ENCODE measurements at regions not wholly inside any gene's neighbourhood (a gene's known extent, or its start where the extent isn't known, plus 50 kb on each side); places are given as distances from the start of the nearest gene placed in this dataset.
A peak's percentile ranks its signal among the peaks of the same experiment; 100 is the strongest.

DNA sequence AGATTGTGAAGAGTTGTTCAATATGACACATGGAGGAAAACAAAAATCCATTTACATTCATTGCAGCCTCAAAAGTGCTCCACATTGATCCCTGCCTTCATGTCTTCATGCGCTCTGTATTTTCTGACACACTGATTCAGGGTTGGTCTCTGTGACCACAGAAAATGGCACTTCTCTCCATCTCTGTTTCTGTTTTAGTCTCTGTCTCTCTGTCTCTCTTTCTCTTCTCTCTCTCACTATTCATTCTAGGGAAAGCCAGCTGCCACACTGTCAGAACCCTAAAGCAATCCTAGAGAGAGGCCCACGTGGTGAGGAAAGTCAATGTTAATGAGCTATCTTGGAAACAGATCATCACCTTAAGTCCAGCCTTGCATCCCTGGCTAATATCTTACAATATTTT lies 2238.4 kb downstream of the PCDH7 start:
- H3K18ac ChIP-seq (ENCODE audit: low read depth in 1 of 2, low read length in 2 of 2): no peak overlapping the region
- no peak overlapping the region for H4K91ac ChIP-seq (ENCODE audit: low read length)

DNA sequence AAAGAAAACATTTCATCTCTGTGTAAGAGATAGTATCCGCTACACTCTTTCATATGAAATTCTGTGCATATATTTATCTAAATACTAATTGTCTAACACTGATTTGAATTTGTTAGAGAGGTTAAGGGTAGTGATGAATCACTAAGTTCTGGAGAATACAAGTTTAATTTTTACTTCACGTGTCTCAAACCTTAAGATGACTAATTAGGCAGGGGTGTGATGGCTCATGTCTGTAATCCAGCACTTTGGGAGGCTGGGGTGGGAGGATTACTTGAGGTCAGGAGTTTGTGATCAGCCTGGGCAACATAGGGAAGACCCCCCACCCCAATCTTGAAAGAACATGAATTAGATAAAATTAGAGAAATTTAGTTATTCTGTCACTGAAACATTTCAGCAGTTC lies 2241.9 kb downstream of the PCDH7 start:
- Histone ChIP-seq H2BK120ac (ENCODE audit: low read depth, low read length) (no peak overlapping the region), H2AK5ac (ENCODE audit: low read length, severe bottlenecking) (no peak overlapping the region), H3K9ac (ENCODE audit: low read length) (no peak overlapping the region), H2AFZ (ENCODE audit: low read depth, low read length) (no peak overlapping the region), H4K8ac (ENCODE audit: low read length) (no peak overlapping the region), H3K14ac (ENCODE audit: low read length in 2 of 2) (no peak overlapping the region), H3K4me3 (ENCODE audit: insufficient read depth in 1 of 2, low read depth in 1 of 2, low read length in 2 of 2) (no peak overlapping the region), H4K91ac (ENCODE audit: low read length) (no peak overlapping the region), H3K27me3 (ENCODE audit: control insufficient read depth in 1 of 2, insufficient read depth in 1 of 2, low read length in 2 of 2) (no peaks in the 10 kb centered on the region), H2BK12ac (ENCODE audit: low read length in 2 of 2) (no peak overlapping the region), H3K27ac (ENCODE audit: low read length, poor library complexity, severe bottlenecking) (no peak overlapping the region), H3K4me1 (ENCODE audit: control insufficient read depth, insufficient read depth, low read depth, low read length) (no peaks in the 10 kb centered on the region), H3K18ac (ENCODE audit: low read depth in 1 of 2, low read length in 2 of 2) (no peak overlapping the region), H3K4me2 (ENCODE audit: low read length, poor library complexity, severe bottlenecking) (no peak overlapping the region), H3K4ac (ENCODE audit: low read depth in 1 of 2, low read length in 2 of 2) (no peak overlapping the region), H2BK5ac (ENCODE audit: low read depth, low read length, poor library complexity, severe bottlenecking) (no peak overlapping the region), H3K23ac (ENCODE audit: low read length in 2 of 2) (no peak overlapping the region), H3K9me3 (ENCODE audit: control insufficient read depth, low read length) (no peaks in the 10 kb centered on the region), H3K36me3 (ENCODE audit: control insufficient read depth in 1 of 2, insufficient read depth in 2 of 2, low read depth in 1 of 2, low read length in 2 of 2) (no peaks in the 10 kb centered on the region), H2BK15ac (ENCODE audit: low read depth, poor library complexity, severe bottlenecking) (no peak overlapping the region), H3K79me1 (replicated peaks; ENCODE audit: low read length, poor library complexity, severe bottlenecking) (no peaks in the 10 kb centered on the region)
- no peak for DNase-seq
- 95% methylated on average over 1 of the region's 2 CpGs for WGBS

More for the DNA sequence above, 2238.4 kb downstream of the PCDH7 start:
- no peak overlapping the region for H2BK15ac ChIP-seq (ENCODE audit: low read depth, poor library complexity, severe bottlenecking)
- H3K4me2 ChIP-seq (ENCODE audit: low read length, poor library complexity, severe bottlenecking): no peak overlapping the region
- no peak overlapping the region for H3K14ac ChIP-seq (ENCODE audit: low read length in 2 of 2)
- H2BK12ac ChIP-seq (ENCODE audit: low read length in 2 of 2): no peak overlapping the region
- no peak overlapping the region for H3K4me3 ChIP-seq (ENCODE audit: insufficient read depth in 1 of 2, low read depth in 1 of 2, low read length in 2 of 2)
- H3K9me3 ChIP-seq (ENCODE audit: control insufficient read depth, low read length): no peaks in the 10 kb centered on the region
- H2AFZ ChIP-seq (ENCODE audit: low read depth, low read length): no peak overlapping the region
- no peak overlapping the region for H2BK5ac ChIP-seq (ENCODE audit: low read depth, low read length, poor library complexity, severe bottlenecking)
- no peak overlapping the region for H3K4ac ChIP-seq (ENCODE audit: low read depth in 1 of 2, low read length in 2 of 2)
- no peaks in the 10 kb centered on the region for H3K79me1 ChIP-seq (replicated peaks; ENCODE audit: low read length, poor library complexity, severe bottlenecking)
- H2BK120ac ChIP-seq (ENCODE audit: low read depth, low read length): no peak overlapping the region
- no peaks in the 10 kb centered on the region for H3K4me1 ChIP-seq (ENCODE audit: control insufficient read depth, insufficient read depth, low read depth, low read length)
- 74% methylated on average over 2 of the region's 2 CpGs for WGBS
- H3K27me3 ChIP-seq (ENCODE audit: control insufficient read depth in 1 of 2, insufficient read depth in 1 of 2, low read length in 2 of 2): no peaks in the 10 kb centered on the region
- no peaks in the 10 kb centered on the region for H3K36me3 ChIP-seq (ENCODE audit: control insufficient read depth in 1 of 2, insufficient read depth in 2 of 2, low read depth in 1 of 2, low read length in 2 of 2)
- no peak overlapping the region for H3K27ac ChIP-seq (ENCODE audit: low read length, poor library complexity, severe bottlenecking)
- no peak overlapping the region for H4K8ac ChIP-seq (ENCODE audit: low read length)
- no peak overlapping the region for H2AK5ac ChIP-seq (ENCODE audit: low read length, severe bottlenecking)
- DNase-seq: no peak
- H3K9ac ChIP-seq (ENCODE audit: low read length): no peak overlapping the region
- no peak overlapping the region for H3K23ac ChIP-seq (ENCODE audit: low read length in 2 of 2)

DNA sequence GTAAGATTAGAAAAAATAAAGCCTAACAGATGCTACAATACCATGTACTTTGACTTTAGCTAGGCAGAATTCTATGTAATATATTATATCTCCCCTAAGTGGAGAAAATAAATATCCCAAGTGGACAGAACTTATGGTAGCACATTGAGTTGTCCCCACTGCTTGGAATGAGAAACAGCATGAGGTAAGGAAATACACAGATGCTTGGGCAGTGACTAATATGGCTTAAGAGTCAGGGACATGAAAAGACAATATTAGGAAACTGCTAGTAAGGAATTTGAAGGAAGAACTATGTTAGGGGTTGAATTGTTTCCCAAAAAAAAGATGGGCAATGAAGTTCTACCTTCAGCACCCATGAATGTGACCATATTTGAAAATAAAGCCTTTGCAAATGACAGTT lies 2265.1 kb downstream of the PCDH7 start:
- Histone ChIP-seq H3K79me1 (replicated peaks; ENCODE audit: low read length, poor library complexity, severe bottlenecking) (no peaks in the 10 kb centered on the region), H4K8ac (ENCODE audit: low read length) (no peak overlapping the region), H2BK15ac (ENCODE audit: low read depth, poor library complexity, severe bottlenecking) (no peak overlapping the region), H3K23ac (ENCODE audit: low read length in 2 of 2) (no peak overlapping the region), H3K27ac (ENCODE audit: low read length, poor library complexity, severe bottlenecking) (peak overlapping the region; percentile 11), H3K4ac (ENCODE audit: low read depth in 1 of 2, low read length in 2 of 2) (no peak overlapping the region), H2BK120ac (ENCODE audit: low read depth, low read length) (no peak overlapping the region), H2AFZ (ENCODE audit: low read depth, low read length) (no peak overlapping the region), H3K9ac (ENCODE audit: low read length) (no peak overlapping the region), H3K14ac (ENCODE audit: low read length in 2 of 2) (no peak overlapping the region), H2BK12ac (ENCODE audit: low read length in 2 of 2) (no peak overlapping the region), H3K27me3 (ENCODE audit: control insufficient read depth in 1 of 2, insufficient read depth in 1 of 2, low read length in 2 of 2) (no peaks in the 10 kb centered on the region), H4K91ac (ENCODE audit: low read length) (no peak overlapping the region), H3K9me3 (ENCODE audit: control insufficient read depth, low read length) (no peaks in the 10 kb centered on the region), H3K4me1 (ENCODE audit: control insufficient read depth, insufficient read depth, low read depth, low read length) (no peaks in the 10 kb centered on the region), H2AK5ac (ENCODE audit: low read length, severe bottlenecking) (no peak overlapping the region), H3K18ac (ENCODE audit: low read depth in 1 of 2, low read length in 2 of 2) (no peak overlapping the region), H3K4me2 (ENCODE audit: low read length, poor library complexity, severe bottlenecking) (no peak overlapping the region), H2BK5ac (ENCODE audit: low read depth, low read length, poor library complexity, severe bottlenecking) (no peak overlapping the region), H3K4me3 (ENCODE audit: insufficient read depth in 1 of 2, low read depth in 1 of 2, low read length in 2 of 2) (no peak overlapping the region), H3K36me3 (ENCODE audit: control insufficient read depth in 1 of 2, insufficient read depth in 2 of 2, low read depth in 1 of 2, low read length in 2 of 2) (no peaks in the 10 kb centered on the region)
- DNase-seq: peak; percentile 48

DNA sequence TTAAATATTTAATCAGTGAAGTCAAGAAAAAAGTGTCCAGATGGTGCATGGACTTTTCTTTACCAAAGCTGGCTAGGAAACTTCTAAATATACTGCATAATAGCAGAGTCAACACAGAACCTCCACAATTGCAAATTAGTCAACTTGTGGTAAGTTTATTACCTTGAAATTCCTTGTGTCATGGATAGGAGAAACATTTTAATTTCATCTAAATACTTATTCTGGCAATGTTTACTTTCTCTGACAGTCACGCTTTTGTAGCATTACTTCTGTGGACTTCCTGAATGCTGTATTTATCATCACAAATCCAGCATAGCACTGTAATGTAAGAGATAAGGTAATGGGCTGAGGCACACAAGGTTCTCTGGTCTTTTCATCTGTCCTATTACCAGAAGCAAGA lies 2266.1 kb downstream of the PCDH7 start:
- H3K27me3 ChIP-seq (ENCODE audit: control insufficient read depth in 1 of 2, insufficient read depth in 1 of 2, low read length in 2 of 2): no peaks in the 10 kb centered on the region
- no CpG with 5 or more reads among the region's 1 CpG for WGBS
- DNase-seq: peak; percentile 50

More for the DNA sequence above, 2266.1 kb downstream of the PCDH7 start:
- Histone ChIP-seq H3K9ac (ENCODE audit: low read length) (no peak overlapping the region), H3K23ac (ENCODE audit: low read length in 2 of 2) (no peak overlapping the region), H3K79me1 (replicated peaks; ENCODE audit: low read length, poor library complexity, severe bottlenecking) (no peaks in the 10 kb centered on the region), H3K36me3 (ENCODE audit: control insufficient read depth in 1 of 2, insufficient read depth in 2 of 2, low read depth in 1 of 2, low read length in 2 of 2) (no peaks in the 10 kb centered on the region), H2BK15ac (ENCODE audit: low read depth, poor library complexity, severe bottlenecking) (no peak overlapping the region), H3K4me2 (ENCODE audit: low read length, poor library complexity, severe bottlenecking) (no peak overlapping the region), H2AK5ac (ENCODE audit: low read length, severe bottlenecking) (no peak overlapping the region), H3K27ac (ENCODE audit: low read length, poor library complexity, severe bottlenecking) (no peak overlapping the region), H3K18ac (ENCODE audit: low read depth in 1 of 2, low read length in 2 of 2) (no peak overlapping the region), H3K14ac (ENCODE audit: low read length in 2 of 2) (no peak overlapping the region), H2AFZ (ENCODE audit: low read depth, low read length) (no peak overlapping the region), H4K8ac (ENCODE audit: low read length) (no peak overlapping the region), H4K91ac (ENCODE audit: low read length) (no peak overlapping the region), H2BK120ac (ENCODE audit: low read depth, low read length) (no peak overlapping the region), H3K4me3 (ENCODE audit: insufficient read depth in 1 of 2, low read depth in 1 of 2, low read length in 2 of 2) (no peak overlapping the region), H3K4me1 (ENCODE audit: control insufficient read depth, insufficient read depth, low read depth, low read length) (no peaks in the 10 kb centered on the region), H2BK12ac (ENCODE audit: low read length in 2 of 2) (no peak overlapping the region), H3K9me3 (ENCODE audit: control insufficient read depth, low read length) (no peaks in the 10 kb centered on the region), H2BK5ac (ENCODE audit: low read depth, low read length, poor library complexity, severe bottlenecking) (no peak overlapping the region), H3K4ac (ENCODE audit: low read depth in 1 of 2, low read length in 2 of 2) (no peak overlapping the region)
